ENCODE measurements at regions not wholly inside any gene's neighbourhood (a gene's known extent, or its start where the extent isn't known, plus 50 kb on each side); places are given as distances from the start of the nearest gene placed in this dataset.

- no peak overlapping the region for H2BK120ac ChIP-seq (ENCODE audit: low read depth, low read length, poor library complexity, severe bottlenecking)
- no peak overlapping the region for H4K5ac ChIP-seq (ENCODE audit: insufficient read length, low read depth, low read length)
- H3K9me3 ChIP-seq (ENCODE audit: control insufficient read depth, low read depth, low read length): no peaks in the 10 kb centered on the region
- no peaks in the 10 kb centered on the region for H3K9me3 Mint-ChIP-seq
- H2BK15ac ChIP-seq (ENCODE audit: low read depth, low read length): no peak overlapping the region
- no peak overlapping the region for H3K4ac ChIP-seq (ENCODE audit: low read depth, low read length)
- no peak for TF ChIP-seq CTCF (conservative IDR thresholded peaks at IDR 0.05)
- no peak overlapping the region for H3K27ac ChIP-seq (ENCODE audit: insufficient read length, low read depth, low read length)
- H3K23me2 ChIP-seq (ENCODE audit: insufficient read length, low read depth, low read length, poor library complexity, severe bottlenecking): no peaks in the 10 kb centered on the region
- no peak overlapping the region for H2BK20ac ChIP-seq (ENCODE audit: low read depth, low read length, poor library complexity, severe bottlenecking)
- no peak for DNase-seq
- no peak overlapping the region for H3K56ac ChIP-seq (ENCODE audit: insufficient read length, low read depth, low read length)
- H3K4me1 Mint-ChIP-seq: no peaks in the 10 kb centered on the region
- no peaks in the 10 kb centered on the region for H3K27me3 Mint-ChIP-seq (ENCODE audit: low read depth)
- H3K14ac ChIP-seq (ENCODE audit: insufficient read depth, low read length): no peak overlapping the region
- H2AK5ac ChIP-seq (ENCODE audit: insufficient read length, low read length): no peak overlapping the region
- no peak overlapping the region for H3K18ac ChIP-seq (ENCODE audit: insufficient read length, low read depth, low read length)
- no peaks in the 10 kb centered on the region for H3K27me3 ChIP-seq (ENCODE audit: insufficient read depth, low read length)
- H2BK5ac ChIP-seq (ENCODE audit: insufficient read length, low read length): no peak overlapping the region
- H3K27ac Mint-ChIP-seq: no peak overlapping the region
- H3K36me3 Mint-ChIP-seq (ENCODE audit: insufficient read depth in 1 of 3, low read depth in 3 of 3): no peaks in the 10 kb centered on the region
- H3T11ph ChIP-seq (ENCODE audit: low read length): no peak overlapping the region
- no peaks in the 10 kb centered on the region for H3K4me1 ChIP-seq (ENCODE audit: insufficient read depth, low read length)
- no peak overlapping the region for H4K8ac ChIP-seq (replicated peaks; ENCODE audit: insufficient read length, low read depth, low read length)
- no peaks in the 10 kb centered on the region for H3K79me2 ChIP-seq (ENCODE audit: insufficient read depth, low read length)
- no peak overlapping the region for H3K9ac ChIP-seq (ENCODE audit: extremely low read depth, insufficient read length, low read length)
- no peak overlapping the region for H2AFZ ChIP-seq (ENCODE audit: low read length)
- WGBS (ENCODE audit: extremely low coverage, insufficient read length, low lambda C conversion rate): no CpG with 5 or more reads among the region's 1 CpG
- H4K20me1 ChIP-seq (ENCODE audit: control insufficient read depth, insufficient read depth, insufficient read length): no peaks in the 10 kb centered on the region
- no peaks in the 10 kb centered on the region for H3K79me1 ChIP-seq (ENCODE audit: insufficient read depth, low read depth, low read length, poor library complexity, severe bottlenecking)
- no peak overlapping the region for H3K23ac ChIP-seq (ENCODE audit: insufficient read length, low read depth, low read length)
- H2BK12ac ChIP-seq (ENCODE audit: insufficient read length, low read depth, low read length): no peak overlapping the region
- H3K4me2 ChIP-seq (ENCODE audit: insufficient read depth, insufficient read length, low read length): no peak overlapping the region
- H4K91ac ChIP-seq (ENCODE audit: insufficient read length, low read depth, low read length): no peak overlapping the region
- H3K4me3 Mint-ChIP-seq: no peak overlapping the region
Observed at GRCh38 chr7:10724449-10724848, 249.2 kb upstream of the PHF14 start.

Measured in H9 (cell line).